Neural cell (in vitro differentiated cells): ENCODE measurements at regions not wholly inside any gene's neighbourhood (a gene's known extent, or its start where the extent isn't known, plus 50 kb on each side); places are given as distances from the start of the nearest gene placed in this dataset.

ENCODE experiments used
- CTCF ChIP-seq: fragments of 450-650 bp; IDR thresholded peaks from 2 replicates; pipeline ENCODE4 v1.5.1; 2014; ENCODE audit warnings: antibody characterized with exemption, mild to moderate bottlenecking, moderate library complexity; ENCODE audit not compliant: poor library complexity, severe bottlenecking
- EP300 ChIP-seq: fragments of 450-650 bp; conservative IDR thresholded peaks from 2 replicates; pipeline ENCODE4 v1.6.1; 2014; ENCODE audit warnings: antibody characterized with exemption, mild to moderate bottlenecking, moderate library complexity; ENCODE audit not compliant: poor library complexity, severe bottlenecking
- EZH2 ChIP-seq: fragments of 200-600, 300-800 bp; shearing (Covaris generic), sonication (generic); IDR thresholded peaks from 2 replicates; pipeline ENCODE4 v1.6.1; 2014; ENCODE audit warnings: antibody characterized with exemption, low read length, borderline replicate concordance, mild to moderate bottlenecking; ENCODE audit not compliant: insufficient read depth, poor library complexity, severe bottlenecking
- MXI1 ChIP-seq: fragments of 450-650 bp; conservative IDR thresholded peaks from 2 replicates; pipeline ENCODE4 v1.6.1; 2014; ENCODE audit warnings: antibody characterized with exemption, mild to moderate bottlenecking; ENCODE audit not compliant: poor library complexity, severe bottlenecking
- POLR2AphosphoS5 ChIP-seq: IDR thresholded peaks from 2 replicates; pipeline ENCODE4 v1.6.1; 2012
- RAD21 ChIP-seq: fragments of 450-650 bp; conservative IDR thresholded peaks from 2 replicates; pipeline ENCODE4 v1.6.1; 2014; ENCODE audit warnings: antibody characterized with exemption, mild to moderate bottlenecking, moderate library complexity
- REST ChIP-seq: IDR thresholded peaks from 2 replicates; pipeline ENCODE4 v1.6.1; 2012; ENCODE audit warnings: borderline replicate concordance
- SMC3 ChIP-seq: fragments of 450-650 bp; conservative IDR thresholded peaks from 2 replicates; pipeline ENCODE4 v1.6.1; 2014; ENCODE audit warnings: antibody characterized with exemption, mild to moderate bottlenecking, moderate library complexity; ENCODE audit not compliant: poor library complexity
- TAF1 ChIP-seq: IDR thresholded peaks from 2 replicates; pipeline ENCODE4 v1.6.1; 2012; ENCODE audit warnings: low read depth

DNA sequence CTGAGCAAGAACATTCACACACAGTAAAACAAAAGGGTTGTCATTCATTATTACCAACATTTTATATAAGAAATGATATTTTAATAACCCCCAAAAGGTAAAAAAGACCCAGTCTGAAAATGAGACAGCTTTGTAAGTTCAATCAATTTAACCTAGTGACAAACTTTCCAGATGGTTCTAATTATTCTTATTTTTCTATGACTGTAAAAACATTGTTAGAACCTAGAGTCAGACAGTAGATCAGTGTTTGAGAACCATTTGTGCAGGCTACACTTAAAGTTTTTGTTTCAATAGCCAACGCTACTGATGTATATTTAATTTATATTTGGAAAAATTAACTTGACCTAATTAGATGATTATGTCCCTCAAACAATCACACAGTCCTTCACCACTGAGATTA, 708.4 kb upstream of the CBLB start:
- TF ChIP-seq RAD21, result no peak
- TF ChIP-seq EP300, result no peak
- no peak for TF ChIP-seq POLR2AphosphoS5
- no peak for TF ChIP-seq TAF1
- no peak for TF ChIP-seq CTCF
- no peak for TF ChIP-seq EZH2
- TF ChIP-seq SMC3, result no peak
- TF ChIP-seq REST, result no peak
- no peak for TF ChIP-seq MXI1
